ENCODE measurements at regions not wholly inside any gene's neighbourhood (a gene's known extent, or its start where the extent isn't known, plus 50 kb on each side); places are given as distances from the start of the nearest gene placed in this dataset.

DNA sequence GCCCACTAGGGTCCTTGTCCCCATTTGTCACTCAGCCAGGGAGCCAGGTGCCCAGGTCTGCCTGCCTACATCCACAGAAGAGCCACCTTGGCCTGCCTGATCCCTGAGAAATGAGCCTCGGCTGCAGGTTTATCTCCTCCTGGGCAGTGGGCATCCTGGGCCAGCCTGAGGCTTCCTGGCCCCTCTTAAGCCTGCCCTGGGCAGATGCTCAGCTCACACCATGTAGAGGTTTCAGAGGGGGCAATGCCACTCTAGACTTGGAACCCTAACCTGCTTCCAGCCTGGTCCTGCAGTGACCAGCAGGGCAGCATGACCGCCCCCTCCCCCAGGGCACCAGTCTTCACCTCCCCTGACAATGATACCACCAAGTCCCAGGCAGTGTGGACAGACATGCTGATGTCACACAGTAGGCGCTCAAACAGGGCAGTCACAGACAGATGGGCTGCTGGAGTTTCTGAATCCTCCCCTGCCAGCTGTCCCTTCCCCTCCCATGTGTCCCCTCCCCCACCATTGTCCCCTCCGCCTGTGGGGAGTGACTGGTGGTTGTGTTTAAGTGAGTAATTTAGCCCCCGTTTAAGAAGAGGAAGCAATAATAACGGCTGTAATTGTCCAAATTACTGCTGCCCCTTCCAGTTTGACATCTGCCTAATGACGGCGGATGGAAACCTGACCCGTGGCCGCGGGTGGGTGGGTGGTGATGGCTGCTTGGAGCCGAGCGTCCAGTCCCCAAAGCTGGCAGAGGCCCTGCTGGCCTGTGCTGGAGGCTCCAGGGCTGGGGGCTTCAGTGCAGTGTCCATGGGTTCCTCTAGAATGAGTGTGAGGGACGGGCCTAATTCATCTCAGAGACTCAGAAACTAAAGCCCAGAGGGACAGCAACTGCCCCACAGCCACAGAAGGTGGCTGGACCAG lies 147.7 kb downstream of the BARX1 start:
- Histone ChIP-seq H3K27ac (ENCODE audit: low read depth, low read length) (no peak overlapping the region), H3K4me3 (ENCODE audit: low read length) (no peak overlapping the region), H3K27me3 (ENCODE audit: control insufficient read depth, low read length) (peaks cover 12% of the 10 kb centered on the region), H3K4me1 (ENCODE audit: control insufficient read depth, low read length) (no peaks in the 10 kb centered on the region), H4K20me1 (ENCODE audit: control insufficient read depth, insufficient read depth, low read depth, low read length) (no peaks in the 10 kb centered on the region), H3K79me2 (ENCODE audit: control insufficient read depth, low read length) (no peaks in the 10 kb centered on the region), H3K4me2 (ENCODE audit: low read length) (no peak overlapping the region), H3K9me2 (replicated peaks; ENCODE audit: control insufficient read depth, low read length) (no peaks in the 10 kb centered on the region), H3K36me3 (ENCODE audit: control insufficient read depth, low read length) (no peaks in the 10 kb centered on the region), H3F3A (ENCODE audit: control insufficient read depth, insufficient read depth) (no peaks in the 10 kb centered on the region), H3K9me3 (ENCODE audit: control insufficient read depth, insufficient read depth, low read length) (no peaks in the 10 kb centered on the region)
- TF ChIP-seq, protein P1, sequence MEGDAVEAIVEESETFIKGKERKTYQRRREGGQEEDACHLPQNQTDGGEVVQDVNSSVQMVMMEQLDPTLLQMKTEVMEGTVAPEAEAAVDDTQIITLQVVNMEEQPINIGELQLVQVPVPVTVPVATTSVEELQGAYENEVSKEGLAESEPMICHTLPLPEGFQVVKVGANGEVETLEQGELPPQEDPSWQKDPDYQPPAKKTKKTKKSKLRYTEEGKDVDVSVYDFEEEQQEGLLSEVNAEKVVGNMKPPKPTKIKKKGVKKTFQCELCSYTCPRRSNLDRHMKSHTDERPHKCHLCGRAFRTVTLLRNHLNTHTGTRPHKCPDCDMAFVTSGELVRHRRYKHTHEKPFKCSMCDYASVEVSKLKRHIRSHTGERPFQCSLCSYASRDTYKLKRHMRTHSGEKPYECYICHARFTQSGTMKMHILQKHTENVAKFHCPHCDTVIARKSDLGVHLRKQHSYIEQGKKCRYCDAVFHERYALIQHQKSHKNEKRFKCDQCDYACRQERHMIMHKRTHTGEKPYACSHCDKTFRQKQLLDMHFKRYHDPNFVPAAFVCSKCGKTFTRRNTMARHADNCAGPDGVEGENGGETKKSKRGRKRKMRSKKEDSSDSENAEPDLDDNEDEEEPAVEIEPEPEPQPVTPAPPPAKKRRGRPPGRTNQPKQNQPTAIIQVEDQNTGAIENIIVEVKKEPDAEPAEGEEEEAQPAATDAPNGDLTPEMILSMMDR (IDR thresholded peaks at IDR 0.05; ENCODE audit: low read depth, low read length, poor library complexity, severe bottlenecking) = no peak
- TF ChIP-seq EZH2phosphoT487 (IDR thresholded peaks at IDR 0.05; ENCODE audit: borderline replicate concordance, low read length) = no peak

DNA sequence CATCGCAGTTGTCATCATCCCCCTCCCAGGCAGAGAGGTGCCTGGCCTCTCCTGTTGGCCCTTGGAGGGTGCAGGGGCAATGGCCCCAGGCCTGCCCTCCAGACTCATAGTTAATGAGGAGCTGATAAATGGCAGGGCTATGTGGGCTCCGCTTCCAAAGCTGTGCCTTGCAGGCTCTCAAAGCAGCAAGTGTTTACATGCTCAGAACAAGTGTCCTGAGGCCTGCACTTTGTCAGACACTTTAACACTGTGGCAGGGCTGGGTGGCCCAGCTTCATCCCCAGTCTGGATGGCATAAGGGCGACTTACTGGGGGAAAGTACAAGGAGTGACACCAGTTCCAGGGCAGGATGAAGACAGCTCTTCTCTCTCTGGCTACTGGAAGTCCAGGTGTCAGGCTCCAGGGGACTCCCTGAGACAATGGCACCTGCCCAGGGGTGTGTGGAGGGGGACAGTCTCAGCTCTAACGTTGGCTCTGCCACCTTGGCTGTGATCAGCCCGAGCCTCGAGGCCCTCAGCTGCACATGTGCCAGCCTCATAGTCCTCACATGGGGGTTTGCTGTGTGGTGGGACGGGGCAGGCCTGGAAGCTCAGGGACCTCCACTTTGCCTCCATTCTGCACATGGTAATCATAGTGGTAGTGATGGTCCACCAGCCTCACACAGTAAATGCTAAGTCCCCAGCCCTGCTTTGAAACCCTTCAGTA lies 153.4 kb downstream of the BARX1 start:
- Histone ChIP-seq H3K4me1 (ENCODE audit: control insufficient read depth, low read length) (no peaks in the 10 kb centered on the region), H3K9me2 (replicated peaks; ENCODE audit: control insufficient read depth, low read length) (no peaks in the 10 kb centered on the region), H3K36me3 (ENCODE audit: control insufficient read depth, low read length) (no peaks in the 10 kb centered on the region), H3F3A (ENCODE audit: control insufficient read depth, insufficient read depth) (no peaks in the 10 kb centered on the region), H3K27ac (ENCODE audit: low read depth, low read length) (no peak overlapping the region), H3K27me3 (ENCODE audit: control insufficient read depth, low read length) (no peaks in the 10 kb centered on the region), H3K4me3 (ENCODE audit: low read length) (no peak overlapping the region), H3K79me2 (ENCODE audit: control insufficient read depth, low read length) (no peaks in the 10 kb centered on the region), H3K4me2 (ENCODE audit: low read length) (no peak overlapping the region), H4K20me1 (ENCODE audit: control insufficient read depth, insufficient read depth, low read depth, low read length) (no peaks in the 10 kb centered on the region), H3K9me3 (ENCODE audit: control insufficient read depth, insufficient read depth, low read length) (no peaks in the 10 kb centered on the region)
- TF ChIP-seq, protein P1 (IDR thresholded peaks at IDR 0.05; ENCODE audit: low read depth, low read length, poor library complexity, severe bottlenecking) = no peak
- TF ChIP-seq EZH2phosphoT487 (IDR thresholded peaks at IDR 0.05; ENCODE audit: borderline replicate concordance, low read length) = no peak

GRCh38 chr9:93801120-93801519 lies 154.0 kb downstream of the BARX1 start:
- no peaks in the 10 kb centered on the region for H3K9me3 ChIP-seq (ENCODE audit: control insufficient read depth, insufficient read depth, low read length)
- H3K79me2 ChIP-seq (ENCODE audit: control insufficient read depth, low read length) = no peaks in the 10 kb centered on the region
- no peaks in the 10 kb centered on the region for H3K4me1 ChIP-seq (ENCODE audit: control insufficient read depth, low read length)
- H3K4me3 ChIP-seq (ENCODE audit: low read length) = no peak overlapping the region
- H3K27me3 ChIP-seq (ENCODE audit: control insufficient read depth, low read length) = no peaks in the 10 kb centered on the region
- no peaks in the 10 kb centered on the region for H3F3A ChIP-seq (ENCODE audit: control insufficient read depth, insufficient read depth)
- no peaks in the 10 kb centered on the region for H3K36me3 ChIP-seq (ENCODE audit: control insufficient read depth, low read length)
- no peak overlapping the region for H3K4me2 ChIP-seq (ENCODE audit: low read length)
- TF ChIP-seq EZH2phosphoT487 (IDR thresholded peaks at IDR 0.05; ENCODE audit: borderline replicate concordance, low read length) = no peak
- TF ChIP-seq, protein P1 (IDR thresholded peaks at IDR 0.05; ENCODE audit: low read depth, low read length, poor library complexity, severe bottlenecking) = no peak
- H3K9me2 ChIP-seq (replicated peaks; ENCODE audit: control insufficient read depth, low read length) = no peaks in the 10 kb centered on the region
- no peak overlapping the region for H3K27ac ChIP-seq (ENCODE audit: low read depth, low read length)
- no peaks in the 10 kb centered on the region for H4K20me1 ChIP-seq (ENCODE audit: control insufficient read depth, insufficient read depth, low read depth, low read length)

Data from DOHH2 (cell line).